Fibroblast of lung (primary cell): ENCODE measurements at regions not wholly inside any gene's neighbourhood (a gene's known extent, or its start where the extent isn't known, plus 50 kb on each side); places are given as distances from the start of the nearest gene placed in this dataset.

Experiments used
- EZH2 ChIP-seq: IDR thresholded peaks from 2 replicates; pipeline ENCODE4 v1.5.1; 2012; ENCODE audit warnings: low read length, control low read depth, mild to moderate bottlenecking; ENCODE audit errors: missing control alignments
- TF ChIP-seq, protein P1 (sequence below), 2 donors: IDR thresholded peaks in 1 of 2; conservative IDR thresholded peaks in 1 of 2; 1 replicate in 1 of 2; 2 replicates in 1 of 2; pipeline ENCODE4 v1.5.1; 2011 to 2012; ENCODE audit warnings: low read length in 2 of 2, control low read depth in 1 of 2, inconsistent platforms in 1 of 2, low read depth in 1 of 2, mild to moderate bottlenecking in 1 of 2

DNA sequence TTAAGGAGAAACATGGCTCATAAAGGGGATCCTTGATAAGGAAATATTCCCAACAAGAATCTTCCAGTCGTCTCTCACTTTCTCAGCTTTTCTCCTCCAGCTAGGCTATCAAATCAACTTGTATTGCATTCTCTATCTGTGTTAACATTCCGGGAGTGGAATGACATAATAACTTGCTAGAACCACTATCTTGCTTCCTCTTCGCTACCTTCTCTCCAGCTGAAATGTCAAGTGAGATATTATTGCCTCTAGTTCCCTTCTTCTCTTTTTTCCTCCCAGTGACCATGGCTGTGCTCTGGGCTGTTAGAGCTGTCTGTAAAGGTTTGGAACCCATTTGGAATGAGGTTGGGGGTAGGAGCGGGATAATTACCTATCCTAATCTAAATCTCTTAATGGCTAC, 1329.5 kb upstream of the WWC1 start:
- TF ChIP-seq, protein P1, sequence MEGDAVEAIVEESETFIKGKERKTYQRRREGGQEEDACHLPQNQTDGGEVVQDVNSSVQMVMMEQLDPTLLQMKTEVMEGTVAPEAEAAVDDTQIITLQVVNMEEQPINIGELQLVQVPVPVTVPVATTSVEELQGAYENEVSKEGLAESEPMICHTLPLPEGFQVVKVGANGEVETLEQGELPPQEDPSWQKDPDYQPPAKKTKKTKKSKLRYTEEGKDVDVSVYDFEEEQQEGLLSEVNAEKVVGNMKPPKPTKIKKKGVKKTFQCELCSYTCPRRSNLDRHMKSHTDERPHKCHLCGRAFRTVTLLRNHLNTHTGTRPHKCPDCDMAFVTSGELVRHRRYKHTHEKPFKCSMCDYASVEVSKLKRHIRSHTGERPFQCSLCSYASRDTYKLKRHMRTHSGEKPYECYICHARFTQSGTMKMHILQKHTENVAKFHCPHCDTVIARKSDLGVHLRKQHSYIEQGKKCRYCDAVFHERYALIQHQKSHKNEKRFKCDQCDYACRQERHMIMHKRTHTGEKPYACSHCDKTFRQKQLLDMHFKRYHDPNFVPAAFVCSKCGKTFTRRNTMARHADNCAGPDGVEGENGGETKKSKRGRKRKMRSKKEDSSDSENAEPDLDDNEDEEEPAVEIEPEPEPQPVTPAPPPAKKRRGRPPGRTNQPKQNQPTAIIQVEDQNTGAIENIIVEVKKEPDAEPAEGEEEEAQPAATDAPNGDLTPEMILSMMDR (conservative IDR thresholded peaks at IDR 0.05 in 1 of 2, IDR thresholded peaks at IDR 0.05 in 1 of 2; ENCODE audit: low read depth in 1 of 2, low read length in 2 of 2): no peak
- TF ChIP-seq EZH2: no peak
